GM12865 (cell line): ENCODE measurements at regions not wholly inside any gene's neighbourhood (a gene's known extent, or its start where the extent isn't known, plus 50 kb on each side); places are given as distances from the start of the nearest gene placed in this dataset.

Experiments
- DNase-seq: peaks from one replicate; pipeline ENCODE4 v3.0.0; 2010; ENCODE audit warnings: low read depth
- H3K4me3 ChIP-seq: 2 replicates; pipeline ENCODE4 v1.5.1; 2011; ENCODE audit warnings: mild to moderate bottlenecking, low read depth, low read length, control low read depth
- TF ChIP-seq, protein P1 (sequence below): IDR thresholded peaks from 2 replicates; pipeline ENCODE4 v1.5.1; 2011; ENCODE audit warnings: low read length, control low read depth, low read depth, inconsistent platforms; ENCODE audit not compliant: insufficient read depth; ENCODE audit errors: missing control alignments

DNA sequence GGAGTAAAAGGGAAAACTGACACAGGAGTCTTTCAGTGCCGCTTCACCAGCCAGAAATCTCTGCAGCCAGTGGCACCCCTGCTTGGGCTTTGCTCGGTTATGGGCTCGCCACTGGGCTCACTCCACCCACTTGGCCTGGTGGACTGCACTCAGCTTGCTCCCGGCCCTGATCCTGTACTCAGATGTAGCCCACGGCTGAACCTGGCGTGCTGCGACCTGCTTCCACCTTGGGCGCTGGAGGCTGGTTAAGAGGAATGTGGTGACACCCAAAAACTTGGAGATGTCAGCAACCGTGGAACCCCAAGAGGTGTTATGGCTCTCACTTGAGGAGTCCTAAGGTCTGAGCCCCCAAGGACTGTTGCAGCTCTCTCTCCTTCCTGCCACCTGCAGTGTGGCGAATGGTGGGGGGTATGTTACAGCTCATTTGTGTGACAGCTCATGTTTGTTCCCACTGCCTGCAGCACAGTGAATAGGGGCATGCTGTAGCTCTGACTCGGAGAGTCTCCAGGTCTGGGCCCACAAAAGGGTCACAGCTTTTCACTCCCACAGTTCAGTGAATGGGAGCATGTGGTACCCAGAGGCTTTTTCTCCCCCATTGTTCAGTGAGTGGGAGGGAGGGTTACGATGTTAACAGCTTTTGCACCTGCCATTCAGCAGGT lies 1124.5 kb upstream of the ATXN8OS start:
- DNase-seq: no peak
- TF ChIP-seq, protein P1, sequence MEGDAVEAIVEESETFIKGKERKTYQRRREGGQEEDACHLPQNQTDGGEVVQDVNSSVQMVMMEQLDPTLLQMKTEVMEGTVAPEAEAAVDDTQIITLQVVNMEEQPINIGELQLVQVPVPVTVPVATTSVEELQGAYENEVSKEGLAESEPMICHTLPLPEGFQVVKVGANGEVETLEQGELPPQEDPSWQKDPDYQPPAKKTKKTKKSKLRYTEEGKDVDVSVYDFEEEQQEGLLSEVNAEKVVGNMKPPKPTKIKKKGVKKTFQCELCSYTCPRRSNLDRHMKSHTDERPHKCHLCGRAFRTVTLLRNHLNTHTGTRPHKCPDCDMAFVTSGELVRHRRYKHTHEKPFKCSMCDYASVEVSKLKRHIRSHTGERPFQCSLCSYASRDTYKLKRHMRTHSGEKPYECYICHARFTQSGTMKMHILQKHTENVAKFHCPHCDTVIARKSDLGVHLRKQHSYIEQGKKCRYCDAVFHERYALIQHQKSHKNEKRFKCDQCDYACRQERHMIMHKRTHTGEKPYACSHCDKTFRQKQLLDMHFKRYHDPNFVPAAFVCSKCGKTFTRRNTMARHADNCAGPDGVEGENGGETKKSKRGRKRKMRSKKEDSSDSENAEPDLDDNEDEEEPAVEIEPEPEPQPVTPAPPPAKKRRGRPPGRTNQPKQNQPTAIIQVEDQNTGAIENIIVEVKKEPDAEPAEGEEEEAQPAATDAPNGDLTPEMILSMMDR: no peak
- H3K4me3 ChIP-seq: no peak overlapping the region

GRCh38 chr13:68976287-68976686 lies 1131.3 kb upstream of the ATXN8OS start:
- TF ChIP-seq, protein P1: no peak
- H3K4me3 ChIP-seq: no peak overlapping the region
- DNase-seq: no peak

- no peak overlapping the region for H3K4me3 ChIP-seq
- TF ChIP-seq, protein P1: no peak
- no peak for DNase-seq
These were observed 1137.1 kb upstream of the ATXN8OS start for GRCh38 chr13:68970532-68970931.

DNA sequence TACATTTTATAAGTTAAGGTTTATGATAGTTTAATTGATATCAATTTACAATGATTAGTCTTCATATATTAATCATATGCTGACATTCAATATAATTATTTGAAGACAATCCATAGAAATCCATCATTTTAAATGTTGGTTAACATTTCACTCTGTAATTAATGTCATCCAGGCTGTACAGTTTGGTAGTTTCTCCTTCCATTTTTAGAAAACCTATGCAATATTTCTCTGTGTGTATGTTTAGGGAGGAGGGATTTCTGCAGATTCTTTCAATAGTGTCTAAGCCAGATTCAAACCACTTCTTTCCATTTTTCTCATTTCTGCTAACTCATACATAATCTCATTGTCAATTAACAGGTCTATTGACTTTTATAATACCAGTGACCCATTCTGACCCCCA lies 1159.0 kb upstream of the ATXN8OS start:
- TF ChIP-seq, protein P1: no peak
- H3K4me3 ChIP-seq: no peak overlapping the region
- no peak for DNase-seq

GRCh38 chr13:68944272-68944671 lies 1163.4 kb upstream of the ATXN8OS start:
- H3K4me3 ChIP-seq: no peak overlapping the region
- no peak for DNase-seq
- TF ChIP-seq, protein P1: no peak

- TF ChIP-seq, protein P1: no peak
- no peak overlapping the region for H3K4me3 ChIP-seq
- no peak for DNase-seq
These were observed 1167.6 kb upstream of the ATXN8OS start for GRCh38 chr13:68940049-68940448.

DNA sequence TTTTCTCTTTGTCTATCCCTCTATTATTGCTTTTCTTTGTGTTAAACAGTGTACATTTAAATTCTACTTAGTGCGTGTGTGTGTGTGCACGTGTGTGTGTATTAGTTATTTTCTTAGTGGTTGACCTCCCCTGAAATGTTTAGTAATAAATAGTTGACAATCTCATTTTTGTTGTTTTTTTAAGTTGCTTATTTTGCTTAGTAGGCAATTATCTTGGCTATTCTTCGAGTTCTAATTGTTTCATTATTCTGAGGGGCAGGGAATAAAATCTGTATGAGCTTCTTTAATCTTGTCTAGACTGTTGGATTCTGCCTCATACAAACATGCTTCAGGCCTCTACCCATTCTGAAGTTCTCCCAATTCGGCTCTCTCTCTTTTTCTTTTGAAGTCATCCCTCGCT lies 1169.0 kb upstream of the ATXN8OS start:
- no peak overlapping the region for H3K4me3 ChIP-seq
- TF ChIP-seq, protein P1: no peak
- no peak for DNase-seq
